ENCODE measurements at regions not wholly inside any gene's neighbourhood (a gene's known extent, or its start where the extent isn't known, plus 50 kb on each side); places are given as distances from the start of the nearest gene placed in this dataset.

DNA sequence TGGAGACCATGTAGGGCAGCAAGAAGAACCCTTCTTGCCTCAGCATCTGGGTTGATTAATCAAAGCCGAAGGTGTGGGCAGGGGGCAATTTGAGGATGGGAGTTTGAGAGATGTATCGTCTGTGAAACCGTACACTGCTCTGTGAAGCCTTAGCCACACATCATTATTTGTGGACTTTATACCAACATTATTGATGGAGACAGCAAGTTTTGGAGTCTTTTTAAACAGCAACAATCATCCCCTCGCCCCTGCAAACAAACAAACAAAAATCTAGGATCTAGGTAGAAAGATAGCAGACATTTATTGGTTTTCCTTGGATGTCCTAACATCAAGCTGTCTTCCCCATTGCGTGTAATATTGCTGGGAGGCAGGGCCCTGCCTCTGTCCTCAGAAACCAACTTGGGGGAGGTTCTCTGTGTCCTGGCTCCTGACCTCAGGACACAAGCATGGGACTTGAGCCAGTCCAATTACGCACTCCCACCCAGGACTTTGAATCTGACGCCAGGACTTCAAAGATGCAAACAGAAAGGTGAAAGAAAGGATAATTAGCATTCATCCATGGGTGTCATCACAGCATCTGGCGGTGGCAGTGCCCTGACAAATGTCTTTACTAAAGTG, 61.6 kb upstream of the PLET1 start:
- TF ChIP-seq CTCF (IDR thresholded peaks at IDR 0.05; ENCODE audit: low read depth, low read length, poor library complexity, severe bottlenecking) (no peak), EZH2phosphoT487 (IDR thresholded peaks at IDR 0.05; ENCODE audit: borderline replicate concordance, low read length) (no peak)

Data from DOHH2 (cell line).